ENCODE measurements at regions not wholly inside any gene's neighbourhood (a gene's known extent, or its start where the extent isn't known, plus 50 kb on each side); places are given as distances from the start of the nearest gene placed in this dataset.

- TF ChIP-seq EZH2 (IDR thresholded peaks at IDR 0.05; ENCODE audit: borderline replicate concordance), result no peak
- TF ChIP-seq CTCF (IDR thresholded peaks at IDR 0.05; ENCODE audit: poor library complexity), result no peak
- TF ChIP-seq EZH2phosphoT487 (IDR thresholded peaks at IDR 0.05; ENCODE audit: low read depth, severe bottlenecking, unreplicated experiment), result no peak
These were observed 203.9 kb downstream of the C1D start for GRCh38 chr2:67858886-67859285.

Data from hepatocyte (in vitro differentiated cells).